MM.1S (cell line): ENCODE measurements at regions not wholly inside any gene's neighbourhood (a gene's known extent, or its start where the extent isn't known, plus 50 kb on each side); places are given as distances from the start of the nearest gene placed in this dataset.

Experiments used
- DNase-seq: peaks from one replicate; pipeline ENCODE4 v3.0.0-alpha.2; 2015
- H2AFZ ChIP-seq: fragments of 300-600 bp; sonication (generic); 2 replicates; pipeline ENCODE4 v1.6.0; 2016; ENCODE audit warnings: antibody characterized with exemption, low read length
- H3F3A ChIP-seq: fragments of 300-600 bp; sonication (generic); 2 replicates; pipeline ENCODE4 v1.6.1; 2016; ENCODE audit warnings: mild to moderate bottlenecking, antibody characterized with exemption, low read length, moderate library complexity, mixed read lengths; ENCODE audit not compliant: insufficient read depth
- H3K27ac ChIP-seq: fragments of 300-600 bp; sonication (generic); 2 replicates; pipeline ENCODE4 v1.5.1; 2016; ENCODE audit warnings: mild to moderate bottlenecking, low read length
- H3K27me3 ChIP-seq: fragments of 300-600 bp; sonication (generic); replicated peaks from 2 replicates; pipeline ENCODE4 v1.6.0; 2016; ENCODE audit warnings: low read length; ENCODE audit not compliant: insufficient read depth
- H3K36me3 ChIP-seq: fragments of 300-600 bp; sonication (generic); replicated peaks from 2 replicates; pipeline ENCODE4 v1.6.1; 2016; ENCODE audit warnings: mild to moderate bottlenecking, low read length, mixed read lengths; ENCODE audit not compliant: insufficient read depth
- H3K4me1 ChIP-seq: fragments of 300-600 bp; sonication (generic); 2 replicates; pipeline ENCODE4 v1.6.1; 2016; ENCODE audit warnings: low read length, mixed read lengths
- H3K4me2 ChIP-seq: fragments of 300-600 bp; sonication (generic); 2 replicates; pipeline ENCODE4 v1.6.0; 2016; ENCODE audit warnings: low read depth, low read length
- H3K4me3 ChIP-seq: fragments of 300-600 bp; sonication (generic); 2 replicates; pipeline ENCODE4 v1.5.1; 2016; ENCODE audit warnings: low read length, mixed read lengths
- H3K79me2 ChIP-seq: fragments of 300-600 bp; sonication (generic); 2 replicates; pipeline ENCODE4 v1.6.1; 2016; ENCODE audit warnings: mixed run types, low read length, mixed read lengths
- H3K9ac ChIP-seq: fragments of 300-600 bp; sonication (generic); 2 replicates; pipeline ENCODE4 v1.6.1; 2016; ENCODE audit warnings: low read length, mixed read lengths
- H3K9me2 ChIP-seq: fragments of 300-600 bp; sonication (generic); replicated peaks from 2 replicates; pipeline ENCODE4 v1.6.1; 2016; ENCODE audit warnings: mild to moderate bottlenecking, low read length, mixed read lengths; ENCODE audit not compliant: insufficient read depth
- H3K9me3 ChIP-seq: fragments of 300-600 bp; sonication (generic); replicated peaks from 2 replicates; pipeline ENCODE4 v1.6.1; 2016; ENCODE audit warnings: mild to moderate bottlenecking, low read length, mixed read lengths; ENCODE audit not compliant: insufficient read depth
- H4K20me1 ChIP-seq: fragments of 300-600 bp; sonication (generic); 2 replicates; pipeline ENCODE4 v1.6.1; 2016; ENCODE audit warnings: mild to moderate bottlenecking, low read length, moderate library complexity, mixed read lengths; ENCODE audit not compliant: insufficient read depth
- CTCF ChIP-seq: fragments of 300-600 bp; sonication (generic); IDR thresholded peaks from 2 replicates; pipeline ENCODE4 v1.5.1; 2016; ENCODE audit warnings: antibody characterized with exemption, low read length, mixed read lengths
- EZH2 ChIP-seq: fragments of 300-600 bp; sonication (generic); optimal IDR thresholded peaks from 2 replicates; pipeline ENCODE3; 2017; ENCODE audit warnings: low read depth, mild to moderate bottlenecking, antibody characterized with exemption, low read length, mixed read lengths
- EZH2phosphoT487 ChIP-seq: fragments of 300-600 bp; sonication (generic); IDR thresholded peaks from 2 replicates; pipeline ENCODE4 v1.6.1; 2018; ENCODE audit warnings: antibody characterized with exemption, low read length

GRCh38 chr10:125557311-125557710, 125.7 kb downstream of the TEX36 start:
- Histone ChIP-seq H3K9ac (no peak overlapping the region), H3K4me3 (no peak overlapping the region), H3K9me3 (no peaks in the 10 kb centered on the region), H3K79me2 (no peaks in the 10 kb centered on the region), H3K36me3 (no peaks in the 10 kb centered on the region), H3K4me2 (no peak overlapping the region), H2AFZ (no peak overlapping the region), H3K27ac (no peak overlapping the region), H3K9me2 (no peaks in the 10 kb centered on the region), H3K4me1 (no peaks in the 10 kb centered on the region), H4K20me1 (no peaks in the 10 kb centered on the region), H3F3A (no peaks in the 10 kb centered on the region), H3K27me3 (0 out of 2 replicates have a peak, but pooled peaks cover 12% of the 10 kb centered on the region)
- TF ChIP-seq EZH2phosphoT487: no peak
- no peak for TF ChIP-seq CTCF
- TF ChIP-seq EZH2: no peak
- no peak for DNase-seq

GRCh38 chr10:125556882-125557281, 126.1 kb downstream of the TEX36 start:
- no peaks in the 10 kb centered on the region for H3F3A ChIP-seq
- no peak for DNase-seq
- no peaks in the 10 kb centered on the region for H3K9me3 ChIP-seq
- no peak overlapping the region for H3K9ac ChIP-seq
- no peaks in the 10 kb centered on the region for H3K36me3 ChIP-seq
- no peaks in the 10 kb centered on the region for H3K4me1 ChIP-seq
- no peaks in the 10 kb centered on the region for H4K20me1 ChIP-seq
- no peak overlapping the region for H3K4me3 ChIP-seq
- no peak overlapping the region for H2AFZ ChIP-seq
- H3K4me2 ChIP-seq: no peak overlapping the region
- 0 out of 2 replicates have a peak, but pooled peaks cover 12% of the 10 kb centered on the region for H3K27me3 ChIP-seq
- no peaks in the 10 kb centered on the region for H3K79me2 ChIP-seq
- H3K9me2 ChIP-seq: no peaks in the 10 kb centered on the region
- no peak for TF ChIP-seq CTCF
- no peak for TF ChIP-seq EZH2
- TF ChIP-seq EZH2phosphoT487: no peak
- no peak overlapping the region for H3K27ac ChIP-seq

GRCh38 chr10:125555743-125556142, 127.2 kb downstream of the TEX36 start:
- TF ChIP-seq EZH2: no peak
- TF ChIP-seq EZH2phosphoT487: no peak
- no peak for TF ChIP-seq CTCF
- Histone ChIP-seq H3K4me1 (no peaks in the 10 kb centered on the region), H3F3A (no peaks in the 10 kb centered on the region), H3K9ac (no peak overlapping the region), H3K79me2 (no peaks in the 10 kb centered on the region), H3K4me2 (no peak overlapping the region), H4K20me1 (no peaks in the 10 kb centered on the region), H3K36me3 (no peaks in the 10 kb centered on the region), H2AFZ (no peak overlapping the region), H3K9me2 (no peaks in the 10 kb centered on the region), H3K27me3 (0 out of 2 replicates have a peak, but pooled peaks cover 12% of the 10 kb centered on the region), H3K4me3 (no peak overlapping the region), H3K27ac (no peak overlapping the region), H3K9me3 (no peaks in the 10 kb centered on the region)
- no peak for DNase-seq
